ENCODE measurements at regions not wholly inside any gene's neighbourhood (a gene's known extent, or its start where the extent isn't known, plus 50 kb on each side); places are given as distances from the start of the nearest gene placed in this dataset.
"Not testable (repeated sequence)": the region's sequence is repeated elsewhere in the genome, so short reads cannot be mapped to it uniquely, and the experiment has no call there.

DNA sequence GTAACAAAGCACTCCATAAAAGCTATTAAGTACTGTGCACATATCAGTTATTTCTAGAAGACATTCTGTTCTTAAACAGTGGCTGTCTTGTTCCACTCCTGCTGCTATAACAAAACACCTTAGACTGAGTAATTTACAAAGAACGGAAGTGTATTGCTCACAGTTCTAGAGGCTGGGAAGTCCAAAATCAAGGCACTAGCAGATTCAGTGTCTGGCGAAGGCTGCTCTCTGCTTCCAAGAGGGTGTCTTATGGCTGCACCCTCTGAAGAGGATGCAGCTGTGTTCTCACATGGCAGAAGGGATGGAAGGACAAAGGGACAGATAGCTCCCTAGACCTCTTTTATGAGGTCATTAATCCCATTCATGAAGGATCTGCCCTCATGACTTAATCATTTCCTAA, 424.2 kb upstream of the ZMIZ1 start:
- DNase-seq (ENCODE audit: low read depth), result no peak

DNA sequence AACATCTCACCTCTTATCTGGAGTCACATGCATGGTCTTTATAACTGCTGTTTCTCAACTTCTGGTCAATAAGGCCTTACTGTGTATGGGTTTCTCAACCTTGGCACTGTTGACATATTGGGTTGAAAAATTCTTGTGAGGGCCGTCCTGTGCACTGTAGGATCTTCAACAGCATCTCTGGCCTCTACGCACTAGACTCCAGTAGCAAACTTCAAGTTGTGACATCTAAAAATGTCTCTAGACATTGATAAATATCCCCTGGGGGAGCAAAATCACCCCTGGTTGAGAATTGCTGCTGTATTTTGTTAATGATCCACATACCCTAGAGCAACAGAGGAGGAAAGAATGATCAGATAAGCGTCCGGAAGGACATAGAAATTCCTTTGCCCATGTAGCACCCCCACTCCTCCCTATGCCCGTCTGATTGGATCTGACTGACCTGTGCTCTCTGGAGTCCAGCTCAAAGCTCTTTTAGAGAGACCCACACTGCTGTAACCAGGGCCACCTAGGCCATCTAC, 423.5 kb upstream of the ZMIZ1 start:
- no peak for DNase-seq (ENCODE audit: low read depth)

DNA sequence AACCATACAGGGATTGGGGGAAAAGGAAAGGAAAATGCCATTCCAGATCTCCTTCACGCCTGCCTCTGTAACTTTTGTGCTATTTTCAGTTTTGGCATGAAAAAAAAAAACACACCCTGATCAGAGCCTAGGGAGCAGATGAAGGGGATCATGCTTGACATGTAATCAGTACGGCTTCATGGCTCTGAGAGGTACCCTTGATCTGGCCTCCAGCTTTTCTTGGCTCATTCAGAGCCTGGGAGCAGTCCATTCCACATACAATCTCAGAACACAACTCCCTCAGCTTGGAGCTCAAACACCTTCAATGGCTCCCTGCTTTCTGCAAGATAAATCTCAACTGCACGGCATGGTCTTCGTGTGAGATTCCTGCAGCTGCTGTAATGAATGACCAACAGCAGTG, 422.8 kb upstream of the ZMIZ1 start:
- no peak for DNase-seq (ENCODE audit: low read depth)

DNA sequence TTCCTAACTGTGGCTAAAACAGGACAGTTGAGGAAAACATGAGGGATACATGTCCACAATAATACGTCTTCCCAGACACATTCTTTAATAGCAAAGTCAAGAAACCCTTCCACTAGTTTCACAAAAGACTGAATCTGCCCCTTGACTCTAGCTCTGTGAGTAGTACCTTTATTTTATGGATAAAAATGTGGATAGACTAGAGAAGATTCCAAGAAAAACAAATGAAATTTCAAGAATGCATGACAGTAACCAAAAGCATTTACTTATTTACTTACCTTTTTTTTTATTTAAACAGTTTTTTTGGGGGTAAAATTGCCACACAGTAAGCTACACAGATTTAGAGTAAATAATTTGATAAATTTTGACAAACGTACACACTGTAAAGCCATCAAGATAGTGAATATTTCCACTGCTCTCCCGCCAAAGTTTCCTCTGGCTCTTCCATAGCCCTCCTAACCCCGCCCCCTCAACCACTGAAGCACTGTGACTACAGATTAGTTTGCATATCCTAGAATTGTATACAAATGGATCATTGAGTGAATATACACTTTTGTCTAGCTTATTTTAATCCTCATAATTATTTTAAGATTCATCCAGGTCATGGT, 420.4 kb upstream of the ZMIZ1 start:
- no peak for DNase-seq (ENCODE audit: low read depth)

DNA sequence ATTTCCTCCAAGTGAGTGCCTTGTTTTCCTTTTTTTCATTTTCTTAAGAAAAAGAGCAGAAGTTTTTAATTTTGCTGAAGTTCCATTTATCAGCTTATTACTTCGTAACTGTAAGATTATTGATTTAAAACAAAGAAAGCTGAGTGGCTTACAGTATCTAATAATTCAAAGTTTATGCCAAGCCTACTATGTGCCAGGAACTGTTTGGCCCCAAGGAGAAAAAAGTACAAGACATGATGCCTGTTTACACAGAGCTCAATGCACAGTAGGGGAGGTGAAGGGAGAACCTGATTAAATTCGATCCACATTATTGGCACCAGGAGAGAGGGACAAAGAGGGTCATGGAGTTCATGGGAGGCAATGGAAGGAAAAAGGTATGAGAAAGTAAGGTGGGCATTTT, 419.3 kb upstream of the ZMIZ1 start:
- DNase-seq (ENCODE audit: low read depth), result no peak

DNA sequence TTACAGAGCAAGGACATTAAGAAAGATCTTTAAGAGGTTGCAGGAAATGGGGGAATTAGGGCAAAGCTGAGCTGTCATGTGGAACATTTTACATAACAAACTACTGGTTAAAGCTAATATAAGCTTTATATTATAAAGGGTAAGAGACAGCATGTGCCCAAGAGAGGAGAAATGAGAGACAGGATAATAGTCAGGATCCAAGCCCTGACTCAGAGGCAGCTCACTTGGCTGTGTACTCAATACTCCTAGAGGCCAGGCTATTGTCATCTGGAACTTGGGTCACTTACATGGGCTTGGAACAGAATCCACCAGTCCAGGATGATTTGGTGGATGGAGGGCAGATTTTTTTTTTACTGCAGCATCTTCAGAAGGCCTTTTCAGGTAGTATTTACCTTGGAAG, 418.6 kb upstream of the ZMIZ1 start:
- no peak for DNase-seq (ENCODE audit: low read depth)

DNA sequence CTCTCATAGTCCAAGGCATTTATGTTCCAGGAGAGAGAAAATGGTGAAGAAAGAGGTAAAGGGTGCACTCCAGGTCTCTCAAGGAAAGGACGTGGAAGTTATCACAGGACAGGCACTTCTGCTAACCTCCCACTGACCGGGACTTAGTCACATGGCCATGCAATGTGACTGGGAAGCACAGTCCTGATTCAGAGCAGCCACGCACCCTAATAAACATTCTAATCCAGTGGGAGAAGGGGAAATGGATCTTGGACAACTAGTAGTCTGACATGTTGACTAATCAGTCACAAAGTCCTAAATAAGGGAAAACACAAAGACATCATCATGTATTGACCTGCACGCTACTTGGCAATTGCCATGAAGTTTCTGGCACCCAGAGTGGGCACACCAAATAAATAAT, 417.5 kb upstream of the ZMIZ1 start:
- DNase-seq (ENCODE audit: low read depth), result no peak

DNA sequence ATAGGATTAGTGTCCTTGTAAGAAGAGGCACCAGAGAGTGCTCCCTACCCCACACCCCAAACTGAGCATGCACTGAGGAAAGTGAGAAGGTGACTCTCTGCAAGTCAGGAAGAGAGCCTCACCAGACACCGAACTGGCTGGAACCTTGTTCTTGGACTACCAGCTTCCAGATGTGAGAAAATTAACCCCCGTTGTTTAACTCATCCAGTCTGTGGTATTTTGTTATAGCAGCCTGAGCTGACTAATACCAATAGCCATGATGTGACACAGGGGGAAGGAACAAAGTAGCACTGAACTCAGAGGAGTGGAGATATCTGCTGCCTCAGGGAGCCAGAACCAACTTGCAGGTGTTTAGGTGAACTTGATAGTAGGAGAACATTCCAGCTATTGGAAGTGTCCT, 415.2 kb upstream of the ZMIZ1 start:
- DNase-seq (ENCODE audit: low read depth), result no peak

DNA sequence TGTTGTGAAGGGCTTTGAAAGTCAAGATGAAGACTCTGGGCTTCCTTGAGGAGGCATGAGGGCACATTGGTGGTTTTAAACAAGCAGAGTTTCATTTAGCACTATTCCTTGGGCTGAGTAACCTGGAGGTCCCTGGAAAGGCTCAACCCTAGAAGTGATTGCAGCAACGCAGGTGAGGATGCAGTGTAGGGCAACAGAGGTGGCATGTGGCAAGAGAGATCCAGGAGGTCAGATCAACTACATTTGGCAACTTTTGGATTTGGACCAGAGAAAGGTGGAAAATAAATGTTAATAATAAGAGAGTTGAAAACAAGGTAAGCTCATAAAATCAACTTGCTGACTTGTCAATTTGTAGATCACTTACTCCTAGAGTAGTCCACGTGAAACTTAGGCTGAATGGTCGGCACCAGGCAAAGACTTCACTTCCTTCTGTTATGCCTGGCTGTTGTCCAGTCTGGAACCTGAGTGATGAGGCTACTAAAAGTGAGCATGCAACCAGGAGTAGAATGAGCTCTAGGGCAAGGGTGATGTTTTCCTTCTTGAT, 414.6 kb upstream of the ZMIZ1 start:
- DNase-seq (ENCODE audit: low read depth), result no peak

DNA sequence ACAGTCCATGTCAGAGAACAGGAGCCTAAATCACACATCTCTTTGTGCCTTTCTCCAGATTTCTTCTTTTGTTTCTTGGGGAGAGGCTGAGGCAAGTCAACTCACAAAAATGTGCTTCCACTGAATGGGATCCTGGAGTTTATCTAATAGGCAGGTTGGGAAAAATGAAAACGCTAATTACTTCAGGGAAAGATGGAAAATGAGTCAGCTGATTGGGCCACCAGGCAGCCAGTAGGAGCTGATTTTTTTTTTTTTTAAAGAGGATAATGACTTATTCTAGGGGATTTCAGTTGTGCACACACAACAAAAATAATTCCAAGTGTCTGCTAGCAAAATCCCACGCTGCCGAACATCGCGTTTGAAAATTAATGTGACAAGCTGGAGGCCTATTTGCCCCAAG, 412.8 kb upstream of the ZMIZ1 start:
- DNase-seq (ENCODE audit: low read depth), result no peak

DNA sequence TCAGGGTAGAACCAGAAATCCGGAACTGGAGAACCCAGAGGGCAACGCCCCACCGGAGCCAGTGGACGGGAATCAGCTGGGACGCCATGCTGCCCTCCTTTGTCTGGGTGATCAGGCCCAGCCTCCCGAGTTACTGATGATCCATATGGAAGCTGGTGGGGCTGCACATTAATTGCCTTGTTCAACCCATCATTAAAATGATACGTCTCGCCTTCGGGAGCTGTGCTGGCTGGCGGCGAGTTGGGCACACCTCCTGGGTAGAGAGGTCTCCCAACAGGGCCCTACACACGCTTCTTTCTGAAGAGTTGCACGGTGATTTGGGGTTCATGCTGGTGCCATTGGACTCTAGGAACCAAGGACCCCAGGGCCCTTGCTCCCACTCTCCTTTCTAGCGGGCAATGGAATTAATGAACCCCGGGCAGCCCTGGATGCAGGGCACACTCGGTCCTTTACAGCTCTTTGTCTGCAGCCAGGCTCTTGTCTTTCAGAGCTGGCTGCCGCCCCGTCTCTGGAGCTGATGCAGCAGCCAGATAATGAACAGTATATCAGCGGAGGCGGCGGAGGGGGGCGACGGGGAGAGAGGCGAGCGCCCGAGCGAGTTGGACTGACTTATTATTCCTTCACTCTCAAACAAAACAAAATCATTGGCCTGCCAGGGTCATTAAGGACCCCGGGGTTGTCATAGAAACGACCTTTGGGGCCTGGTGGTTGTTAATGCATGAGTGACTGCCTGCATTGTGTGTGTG, 412.2 kb upstream of the ZMIZ1 start:
- DNase-seq (ENCODE audit: low read depth), result no peak

DNA sequence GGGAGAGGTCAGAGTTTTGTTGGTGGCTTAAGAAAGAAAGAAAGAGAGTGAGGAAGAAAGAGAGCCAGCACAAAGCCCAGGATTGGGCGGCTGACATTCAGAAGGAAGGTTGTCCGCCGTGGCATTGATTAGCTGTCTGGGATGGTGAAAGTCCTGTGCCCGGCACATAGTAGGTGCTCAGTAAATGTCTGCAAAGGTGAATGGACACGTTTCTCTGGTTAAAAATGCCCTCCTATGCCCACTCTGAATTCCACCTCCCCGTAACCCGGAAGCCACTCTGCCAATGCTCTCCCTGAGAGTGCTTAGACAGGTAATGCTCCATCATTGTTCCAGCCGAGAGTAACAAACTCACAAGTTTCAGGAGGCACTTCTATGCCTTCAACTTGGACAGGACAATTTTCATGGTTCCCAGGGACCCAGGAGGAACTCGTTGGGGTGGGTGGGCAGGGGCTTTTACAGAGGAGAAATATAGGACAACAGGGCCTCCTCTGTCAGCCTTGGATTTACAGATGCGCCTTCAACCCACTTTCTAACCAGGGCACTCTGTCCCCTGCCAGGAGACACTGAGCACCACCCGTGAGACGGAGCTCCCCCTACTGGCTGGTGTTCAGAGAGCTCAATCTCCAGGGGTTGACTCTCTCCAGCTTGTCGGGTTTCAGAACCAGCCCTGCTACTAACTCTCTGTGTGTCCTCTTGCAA, 411.5 kb upstream of the ZMIZ1 start:
- DNase-seq (ENCODE audit: low read depth), result peak; percentile 45

DNA sequence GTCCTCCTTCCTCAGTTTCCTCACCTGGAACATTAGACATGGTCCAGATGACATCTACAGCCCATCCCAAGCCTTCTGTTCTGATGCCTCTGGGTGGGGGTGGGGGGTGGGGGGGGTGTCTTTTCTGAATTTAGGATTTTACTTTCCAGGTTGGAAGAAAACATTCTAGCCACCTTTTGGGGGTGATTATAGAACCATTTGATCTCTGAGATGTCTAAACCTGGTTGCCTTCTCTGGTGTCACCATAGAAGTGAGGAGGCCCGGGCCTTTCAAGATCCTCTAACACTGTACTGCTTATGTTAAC, 411.0 kb upstream of the ZMIZ1 start:
- no peak for DNase-seq (ENCODE audit: low read depth)

DNA sequence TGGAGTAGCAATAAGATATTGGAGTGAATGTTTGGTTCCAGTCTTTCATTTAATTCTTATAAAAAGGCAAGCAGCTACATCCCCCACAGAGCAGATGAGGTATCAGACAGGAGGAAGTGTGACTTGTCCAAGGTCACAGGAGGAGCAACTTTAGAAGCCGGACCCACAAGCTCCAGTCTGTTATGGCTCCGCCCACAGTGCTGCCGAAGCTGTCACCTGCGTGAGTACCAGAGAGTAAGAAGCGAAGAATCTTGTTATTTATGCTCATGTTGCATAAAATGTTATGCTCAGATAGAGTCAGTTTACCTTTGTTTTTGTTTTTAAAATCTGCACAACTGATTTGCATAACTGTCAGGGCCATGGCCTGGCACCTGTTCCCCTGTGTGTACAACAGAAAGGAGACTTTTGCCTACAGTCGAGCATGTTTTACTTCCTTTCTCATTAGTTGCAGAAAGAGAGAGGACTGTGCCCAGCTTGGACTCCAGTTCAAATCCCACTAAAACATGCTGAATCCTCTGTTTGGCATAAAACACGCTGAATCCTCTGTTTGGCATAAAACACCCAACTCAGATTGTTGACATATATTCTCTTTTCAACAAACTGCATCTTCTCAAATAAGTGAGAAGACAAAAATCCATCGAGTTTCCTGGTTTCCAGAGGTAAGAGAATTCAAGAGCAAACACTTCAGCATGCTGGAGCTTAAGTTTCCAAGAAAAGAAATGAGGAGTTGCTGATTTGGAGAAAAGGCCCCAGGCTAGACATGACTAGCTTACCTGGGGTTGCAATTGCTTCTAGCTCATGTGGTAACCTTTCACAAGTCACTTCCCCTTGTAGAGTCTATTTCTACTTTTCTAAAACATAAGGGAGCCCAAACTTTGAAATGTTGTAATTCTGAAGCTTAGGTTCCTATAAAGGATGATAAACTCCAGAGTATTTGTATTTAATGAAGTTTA, 409.8 kb upstream of the ZMIZ1 start:
- DNase-seq (ENCODE audit: low read depth), result no peak

DNA sequence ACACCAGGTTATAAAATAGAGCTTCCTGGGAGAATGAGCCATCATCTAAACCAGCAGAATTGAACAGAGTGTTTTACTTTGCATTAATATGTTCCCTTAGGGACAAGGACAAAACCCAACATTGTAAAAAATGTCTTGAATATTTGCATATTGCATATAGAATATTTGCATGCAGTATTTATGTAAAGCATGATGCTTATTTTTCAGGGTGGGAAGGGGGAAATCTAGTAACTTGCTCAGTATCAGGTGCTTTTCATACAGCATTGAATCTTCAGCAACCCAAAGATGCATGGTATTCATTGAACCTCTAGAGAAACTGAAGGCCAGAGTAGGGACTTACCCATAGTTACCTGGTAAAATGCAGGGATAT, 409.2 kb upstream of the ZMIZ1 start:
- no peak for DNase-seq (ENCODE audit: low read depth)

DNA sequence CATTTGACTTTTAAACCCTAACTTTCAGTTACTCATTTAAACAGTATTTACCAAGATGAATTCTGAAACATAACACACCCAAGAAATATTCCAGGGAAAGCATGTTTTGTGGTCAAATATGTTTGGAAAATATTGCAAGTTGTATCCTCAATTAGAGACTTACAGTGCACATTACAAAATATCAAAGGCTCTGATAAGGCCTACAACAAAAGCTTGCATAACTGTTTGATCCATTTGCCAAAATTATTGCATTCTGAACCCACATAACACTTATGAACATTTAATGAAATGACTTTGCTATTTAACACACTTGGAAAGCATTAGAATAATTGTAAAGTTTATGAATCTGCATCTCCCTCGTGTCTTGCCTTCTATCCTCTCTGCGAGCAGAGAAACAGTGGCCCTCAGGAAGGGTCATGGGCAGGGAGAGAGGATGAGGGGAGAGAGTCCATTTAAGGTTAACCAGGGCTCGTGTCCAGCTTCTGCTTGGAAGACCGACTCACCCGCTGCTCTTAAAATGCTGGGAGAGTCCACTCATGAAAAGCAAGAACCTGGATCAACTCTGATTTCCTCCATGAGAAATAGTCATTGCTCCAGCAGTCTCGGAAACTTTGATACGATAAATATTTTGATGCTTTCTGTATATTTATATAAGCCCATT, 408.2 kb upstream of the ZMIZ1 start:
- no peak for DNase-seq (ENCODE audit: low read depth)

DNA sequence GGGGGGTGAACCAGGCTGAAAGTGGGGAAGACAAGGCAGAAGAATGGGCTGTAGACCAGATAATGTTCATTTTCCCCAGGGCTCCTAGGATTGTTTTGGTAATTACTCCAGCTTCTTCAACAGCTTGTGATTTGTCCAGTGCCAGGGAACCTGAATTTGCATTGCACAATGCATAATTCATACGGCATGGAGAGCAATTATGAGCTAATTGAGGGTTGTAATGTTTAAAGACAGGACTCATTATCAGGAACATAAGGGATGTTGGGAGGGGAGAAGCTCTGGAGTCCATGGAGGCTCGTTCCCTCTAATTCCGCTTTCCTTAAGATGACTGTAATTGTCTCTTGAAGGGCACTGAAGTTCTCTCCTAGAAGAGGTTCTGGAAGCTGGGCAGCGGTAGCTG, 405.0 kb upstream of the ZMIZ1 start:
- DNase-seq (ENCODE audit: low read depth), result no peak

DNA sequence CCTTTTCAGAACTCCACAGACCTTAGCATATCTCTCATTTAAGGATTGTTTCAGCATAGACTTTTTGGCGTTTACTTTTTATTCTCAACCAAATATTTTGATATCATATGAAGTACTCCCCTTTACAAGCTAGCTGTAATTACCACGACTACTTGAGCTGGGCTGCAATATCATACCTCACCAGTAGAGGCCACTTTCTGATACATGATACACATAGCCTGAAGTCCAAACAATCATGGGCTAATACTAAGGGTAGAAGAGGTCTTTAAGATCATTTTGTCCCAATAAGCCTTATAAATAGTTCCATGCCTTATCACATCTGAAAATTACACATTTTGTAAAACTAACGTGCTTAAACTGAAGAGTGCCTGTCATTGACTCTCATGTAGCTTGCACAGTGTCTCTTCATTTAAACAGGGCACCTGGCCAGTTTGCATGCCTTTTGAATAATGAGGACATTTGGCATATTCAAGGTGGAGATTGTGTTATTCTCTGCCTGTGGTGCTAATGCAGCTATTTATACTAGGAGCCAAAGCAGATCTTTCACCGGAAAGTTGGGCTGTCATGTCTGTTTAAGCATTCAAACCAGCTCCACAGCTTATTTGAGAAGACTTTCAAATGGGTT, 403.7 kb upstream of the ZMIZ1 start:
- DNase-seq (ENCODE audit: low read depth), result peak; percentile 29

DNA sequence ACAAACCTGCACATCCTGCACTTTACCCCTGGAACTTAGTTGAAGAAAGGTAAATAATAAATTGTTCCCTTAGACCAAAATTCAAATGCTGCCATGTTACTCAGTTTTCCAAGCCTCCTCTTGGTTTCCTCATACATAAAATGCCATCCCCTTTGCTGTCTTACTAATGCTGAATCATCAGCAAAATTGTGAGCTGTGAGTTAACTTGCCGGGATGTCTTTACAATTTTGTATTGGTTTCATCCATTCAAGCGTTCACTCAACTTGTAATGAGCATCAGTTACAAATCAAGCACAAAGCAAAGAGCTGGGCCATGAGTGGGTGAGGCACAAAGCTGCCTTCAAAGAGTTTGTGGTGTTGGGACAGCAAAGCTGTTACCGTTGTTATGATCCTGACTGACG, 395.8 kb upstream of the ZMIZ1 start:
- DNase-seq (ENCODE audit: low read depth), result peak; percentile 72

DNA sequence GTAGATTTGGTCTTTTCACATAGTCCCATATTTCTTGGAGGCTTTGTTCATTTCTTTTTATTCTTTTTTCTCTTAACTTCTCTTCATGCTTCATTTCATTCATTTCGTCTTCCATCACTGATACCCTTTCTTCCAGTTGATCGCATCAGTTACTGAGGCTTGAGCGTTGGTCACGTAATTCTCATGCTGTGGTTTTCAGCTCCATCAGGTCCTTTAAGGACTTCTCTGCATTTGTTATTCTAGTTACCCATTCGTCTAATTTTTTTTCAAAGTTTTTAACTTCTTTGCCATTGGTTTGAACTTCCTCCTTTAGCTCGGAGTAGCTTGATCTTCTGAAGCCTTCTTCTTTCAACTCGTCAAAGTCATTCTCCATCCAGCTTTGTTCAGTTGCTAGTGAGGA, 387.6 kb upstream of the ZMIZ1 start:
- not testable (repeated sequence) for DNase-seq (ENCODE audit: low read depth)

DNA sequence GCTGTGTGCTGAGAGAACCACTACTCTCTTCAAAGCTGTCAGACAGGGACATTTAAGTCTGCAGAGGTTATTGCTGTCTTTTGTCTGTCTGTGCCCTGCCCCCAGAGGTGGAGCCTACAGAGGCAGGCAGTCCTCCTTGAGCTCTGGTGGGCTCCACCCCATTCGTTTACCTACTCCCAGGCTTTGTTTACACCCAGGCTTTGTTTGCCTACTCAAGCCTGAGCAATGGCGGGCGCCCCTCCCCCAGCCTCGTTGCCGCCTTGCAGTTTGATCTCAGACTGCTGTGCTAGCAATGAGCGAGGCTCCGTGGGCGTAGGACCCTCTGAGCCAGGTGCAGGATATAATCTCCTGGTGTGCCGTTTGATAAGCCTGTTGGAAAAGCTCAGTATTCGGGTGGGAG, 386.8 kb upstream of the ZMIZ1 start:
- not testable (repeated sequence) for DNase-seq (ENCODE audit: low read depth)
